ENCODE measurements at regions not wholly inside any gene's neighbourhood (a gene's known extent, or its start where the extent isn't known, plus 50 kb on each side); places are given as distances from the start of the nearest gene placed in this dataset.

DNA sequence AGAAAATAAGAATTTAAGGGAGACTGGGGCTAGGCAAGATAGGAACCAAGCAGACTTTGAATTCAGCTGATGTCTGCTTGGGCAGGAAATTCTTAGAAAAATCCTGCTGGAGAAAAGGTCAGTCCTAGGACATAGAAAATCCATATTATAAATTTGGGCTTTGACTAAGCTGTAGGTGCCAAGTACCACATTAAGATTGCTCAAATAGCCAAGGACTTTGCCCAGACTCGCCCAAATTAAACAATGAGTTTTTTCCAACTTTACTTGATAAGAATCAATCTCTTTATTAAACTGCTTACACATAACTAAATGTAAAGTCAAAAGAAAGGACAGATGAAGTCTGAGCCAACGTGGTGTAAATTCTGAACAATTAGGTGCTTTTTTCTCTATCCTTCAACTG is 95.4 kb downstream of the FUNDC1 start:
- ATAC-seq, result no peak
- TF ChIP-seq, protein P1, sequence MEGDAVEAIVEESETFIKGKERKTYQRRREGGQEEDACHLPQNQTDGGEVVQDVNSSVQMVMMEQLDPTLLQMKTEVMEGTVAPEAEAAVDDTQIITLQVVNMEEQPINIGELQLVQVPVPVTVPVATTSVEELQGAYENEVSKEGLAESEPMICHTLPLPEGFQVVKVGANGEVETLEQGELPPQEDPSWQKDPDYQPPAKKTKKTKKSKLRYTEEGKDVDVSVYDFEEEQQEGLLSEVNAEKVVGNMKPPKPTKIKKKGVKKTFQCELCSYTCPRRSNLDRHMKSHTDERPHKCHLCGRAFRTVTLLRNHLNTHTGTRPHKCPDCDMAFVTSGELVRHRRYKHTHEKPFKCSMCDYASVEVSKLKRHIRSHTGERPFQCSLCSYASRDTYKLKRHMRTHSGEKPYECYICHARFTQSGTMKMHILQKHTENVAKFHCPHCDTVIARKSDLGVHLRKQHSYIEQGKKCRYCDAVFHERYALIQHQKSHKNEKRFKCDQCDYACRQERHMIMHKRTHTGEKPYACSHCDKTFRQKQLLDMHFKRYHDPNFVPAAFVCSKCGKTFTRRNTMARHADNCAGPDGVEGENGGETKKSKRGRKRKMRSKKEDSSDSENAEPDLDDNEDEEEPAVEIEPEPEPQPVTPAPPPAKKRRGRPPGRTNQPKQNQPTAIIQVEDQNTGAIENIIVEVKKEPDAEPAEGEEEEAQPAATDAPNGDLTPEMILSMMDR (IDR thresholded peaks at IDR 0.05), result no peak
- TF ChIP-seq POLR2A (IDR thresholded peaks at IDR 0.05), result no peak
- 10 to 38% methylated on average over 2 of the region's 2 CpGs for WGBS, 2 donors

GRCh38 chrX:44440006-44440405 is 96.5 kb upstream of the EFHC2 start:
- no peak for ATAC-seq

More for the DNA sequence above, 95.4 kb downstream of the FUNDC1 start:
- no peaks in the 10 kb centered on the region for H3K4me1 ChIP-seq
- no peaks in the 10 kb centered on the region for H3K36me3 ChIP-seq (replicated peaks in 1 of 2; ENCODE audit: insufficient read depth in 1 of 2, low read depth in 2 of 2)
- no peak for DNase-seq
- no peak overlapping the region for H3K4me3 ChIP-seq
- H3K9me3 ChIP-seq, result no peaks in the 10 kb centered on the region
- H3K27me3 ChIP-seq, result no peaks in the 10 kb centered on the region
- no peak overlapping the region for H3K27ac ChIP-seq
- intact Hi-C loops (cut with DNase I), result no loop called here

DNA sequence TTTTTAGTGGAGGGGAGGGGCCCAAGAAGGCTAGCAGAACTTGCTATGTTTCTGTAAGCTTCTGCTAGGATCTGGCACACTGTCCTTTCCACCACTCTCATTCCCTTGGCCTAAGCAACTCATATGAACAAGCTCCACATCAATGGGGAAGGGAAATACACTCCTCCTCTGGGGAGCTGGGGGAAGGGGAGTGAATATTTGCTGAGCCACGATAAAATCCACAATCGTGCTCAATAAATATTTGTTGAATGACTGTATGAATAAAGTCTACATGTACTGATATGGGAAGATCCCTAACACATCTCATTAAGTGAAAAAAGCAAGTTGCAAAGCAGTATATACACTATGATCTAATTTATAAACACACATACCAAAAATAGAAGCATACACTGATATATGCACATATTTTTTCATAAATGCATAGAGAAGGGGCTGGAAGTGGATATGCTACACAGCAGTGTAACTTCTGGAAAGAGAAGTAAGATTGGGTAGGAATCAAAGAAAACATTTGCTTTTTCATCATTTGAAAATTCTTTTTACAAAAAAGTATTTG is 95.8 kb upstream of the EFHC2 start:
- no peak overlapping the region for H3K4me3 ChIP-seq
- DNase-seq (no peak), ATAC-seq (no peak)
- WGBS, 2 donors, result 17 to 31% methylated on average over 2 of the region's 2 CpGs
- H3K36me3 ChIP-seq (replicated peaks in 1 of 2; ENCODE audit: insufficient read depth in 1 of 2, low read depth in 2 of 2), result no peaks in the 10 kb centered on the region
- TF ChIP-seq POLR2A (IDR thresholded peaks at IDR 0.05), result no peak
- TF ChIP-seq, protein P1 (IDR thresholded peaks at IDR 0.05), result no peak
- intact Hi-C loops (cut with DNase I), result no loop called here
- no peaks in the 10 kb centered on the region for H3K9me3 ChIP-seq
- H3K4me1 ChIP-seq, result no peaks in the 10 kb centered on the region
- H3K27me3 ChIP-seq, result no peaks in the 10 kb centered on the region
- H3K27ac ChIP-seq, result no peak overlapping the region

More at GRCh38 chrX:44440006-44440405, 96.5 kb upstream of the EFHC2 start:
- H3K4me3 ChIP-seq, result no peak overlapping the region
- DNase-seq, result no peak
- H3K27me3 ChIP-seq, result no peaks in the 10 kb centered on the region
- H3K4me1 ChIP-seq, result no peaks in the 10 kb centered on the region
- intact Hi-C loops (cut with DNase I), result no loop called here
- 0 to 14% methylated on average over 2 of the region's 2 CpGs for WGBS, 2 donors
- no peaks in the 10 kb centered on the region for H3K9me3 ChIP-seq
- no peak overlapping the region for H3K27ac ChIP-seq
- H3K36me3 ChIP-seq (replicated peaks in 1 of 2; ENCODE audit: insufficient read depth in 1 of 2, low read depth in 2 of 2), result no peaks in the 10 kb centered on the region
- no peak for TF ChIP-seq POLR2A (IDR thresholded peaks at IDR 0.05)
- TF ChIP-seq, protein P1 (IDR thresholded peaks at IDR 0.05), result no peak

DNA sequence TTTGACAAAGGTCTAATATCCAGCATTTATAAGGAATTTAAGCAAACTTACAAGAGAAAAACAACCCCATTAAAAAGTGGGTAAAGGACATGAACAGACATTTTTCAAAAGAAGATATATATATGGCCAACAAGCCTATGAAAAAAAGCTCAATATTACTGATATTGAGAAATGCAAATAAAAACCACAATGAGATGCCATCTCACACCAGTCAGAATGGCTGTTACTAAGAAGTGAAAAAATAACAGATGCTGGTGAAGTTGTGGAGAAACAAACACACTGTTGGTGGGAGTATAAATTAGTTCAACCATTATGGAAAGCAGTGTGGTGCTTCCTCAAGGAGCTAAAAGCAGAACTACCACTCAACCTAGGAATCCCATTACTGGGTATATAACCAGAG is 91.6 kb upstream of the EFHC2 start:
- TF ChIP-seq, protein P1 (IDR thresholded peaks at IDR 0.05), result no peak
- no peak for TF ChIP-seq POLR2A (IDR thresholded peaks at IDR 0.05)
- no peaks in the 10 kb centered on the region for H3K36me3 ChIP-seq (replicated peaks in 1 of 2; ENCODE audit: insufficient read depth in 1 of 2, low read depth in 2 of 2)
- intact Hi-C loops (cut with DNase I), result no loop called here
- no peaks in the 10 kb centered on the region for H3K4me1 ChIP-seq
- H3K9me3 ChIP-seq, result no peaks in the 10 kb centered on the region
- H3K27ac ChIP-seq, result no peak overlapping the region
- DNase-seq, result no peak
- H3K4me3 ChIP-seq, result no peak overlapping the region
- no peak for ATAC-seq
- no peaks in the 10 kb centered on the region for H3K27me3 ChIP-seq

GRCh38 chrX:44433556-44433955 is 90.1 kb upstream of the EFHC2 start:
- intact Hi-C loops (cut with DNase I), result no loop called here
- Histone ChIP-seq H3K27me3 (no peaks in the 10 kb centered on the region), H3K9me3 (no peaks in the 10 kb centered on the region), H3K36me3 (replicated peaks in 1 of 2; ENCODE audit: insufficient read depth in 1 of 2, low read depth in 2 of 2) (no peaks in the 10 kb centered on the region), H3K4me1 (no peaks in the 10 kb centered on the region), H3K4me3 (no peak overlapping the region), H3K27ac (no peak overlapping the region)
- ATAC-seq (no peak), DNase-seq (no peak)
- TF ChIP-seq, protein P1 (IDR thresholded peaks at IDR 0.05), result no peak
- no peak for TF ChIP-seq POLR2A (IDR thresholded peaks at IDR 0.05)
- 50 to 58% methylated on average over 3 of the region's 3 CpGs for WGBS, 2 donors

All from body of pancreas (tissue), 4 donors.